ENCODE measurements at regions not wholly inside any gene's neighbourhood (a gene's known extent, or its start where the extent isn't known, plus 50 kb on each side); places are given as distances from the start of the nearest gene placed in this dataset.

DNA sequence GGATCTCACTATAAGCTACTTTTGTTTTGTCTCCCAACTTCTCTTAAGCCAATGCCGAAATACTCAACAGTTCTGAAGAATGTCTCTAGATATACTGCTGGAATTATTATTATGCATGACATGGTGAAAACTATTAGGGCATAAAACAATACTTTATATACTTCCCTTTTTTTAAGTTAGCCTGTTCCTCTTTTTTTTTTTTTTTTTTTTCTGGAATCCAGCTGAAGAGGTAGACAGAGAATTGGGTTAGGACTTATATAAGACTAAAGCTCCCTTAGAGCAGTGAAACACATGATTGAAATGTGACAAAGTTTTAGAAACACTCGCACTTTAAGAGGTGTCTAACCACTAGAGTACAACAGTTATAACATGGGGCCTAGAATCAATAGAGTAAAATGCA lies 850.9 kb upstream of the PCDH9 start:
- H3K4me1 Mint-ChIP-seq (ENCODE audit: low read depth, unreplicated experiment): no peaks in the 10 kb centered on the region
- ChIA-PET POLR2A (no interaction called here), CTCF (no interaction called here)
- H3K27me3 Mint-ChIP-seq (ENCODE audit: insufficient read depth, unreplicated experiment): peaks cover 4% of the 10 kb centered on the region
- H3K4me1 ChIP-seq: no peaks in the 10 kb centered on the region
- H3K9me3 Mint-ChIP-seq (ENCODE audit: unreplicated experiment): no peaks in the 10 kb centered on the region
- no peak overlapping the region for H3K4me3 ChIP-seq (ENCODE audit: low read depth, low read length)
- no peak for TF ChIP-seq CTCF (IDR thresholded peaks at IDR 0.05; ENCODE audit: insufficient read depth in 1 of 2, low read depth in 1 of 2, low read length in 1 of 2, severe bottlenecking in 1 of 2, unreplicated experiment in 1 of 2)
- BruUV-seq (replicated peaks): no TSS peak
- H3K36me3 Mint-ChIP-seq (ENCODE audit: insufficient read depth, unreplicated experiment): no peaks in the 10 kb centered on the region
- DNase-seq: no peak
- intact Hi-C loops (cut with micrococcal nuclease; ENCODE audit: unreplicated experiment): no loop called here
- no peaks in the 10 kb centered on the region for H3K9me3 ChIP-seq
- H3K27me3 ChIP-seq (replicated peaks; ENCODE audit: control insufficient read depth, insufficient read depth, low read length): no peaks in the 10 kb centered on the region
- H3K4me3 Mint-ChIP-seq (ENCODE audit: unreplicated experiment): no peak overlapping the region
- no peaks in the 10 kb centered on the region for H3K36me3 ChIP-seq (ENCODE audit: control insufficient read depth, insufficient read depth, low read length)
- no peak overlapping the region for H3K27ac Mint-ChIP-seq (ENCODE audit: unreplicated experiment)

GRCh38 chr13:68078874-68079273 lies 848.7 kb upstream of the PCDH9 start:
- Mint-ChIP-seq H3K27ac (ENCODE audit: unreplicated experiment) (no peak overlapping the region), H3K4me1 (ENCODE audit: low read depth, unreplicated experiment) (no peaks in the 10 kb centered on the region), H3K36me3 (ENCODE audit: insufficient read depth, unreplicated experiment) (no peaks in the 10 kb centered on the region), H3K4me3 (ENCODE audit: unreplicated experiment) (no peak overlapping the region), H3K9me3 (ENCODE audit: unreplicated experiment) (no peaks in the 10 kb centered on the region), H3K27me3 (ENCODE audit: insufficient read depth, unreplicated experiment) (peaks cover 4% of the 10 kb centered on the region)
- POLR2A ChIA-PET: no interaction called here
- DNase-seq: no peak
- CTCF ChIA-PET: no interaction called here
- Histone ChIP-seq H3K4me3 (ENCODE audit: low read depth, low read length) (no peak overlapping the region), H3K36me3 (ENCODE audit: control insufficient read depth, insufficient read depth, low read length) (no peaks in the 10 kb centered on the region), H3K4me1 (no peaks in the 10 kb centered on the region), H3K27me3 (replicated peaks; ENCODE audit: control insufficient read depth, insufficient read depth, low read length) (no peaks in the 10 kb centered on the region), H3K9me3 (no peaks in the 10 kb centered on the region)
- no peak for TF ChIP-seq CTCF (IDR thresholded peaks at IDR 0.05; ENCODE audit: insufficient read depth in 1 of 2, low read depth in 1 of 2, low read length in 1 of 2, severe bottlenecking in 1 of 2, unreplicated experiment in 1 of 2)
- BruUV-seq (replicated peaks): no TSS peak
- intact Hi-C loops (cut with micrococcal nuclease; ENCODE audit: unreplicated experiment): no loop called here

DNA sequence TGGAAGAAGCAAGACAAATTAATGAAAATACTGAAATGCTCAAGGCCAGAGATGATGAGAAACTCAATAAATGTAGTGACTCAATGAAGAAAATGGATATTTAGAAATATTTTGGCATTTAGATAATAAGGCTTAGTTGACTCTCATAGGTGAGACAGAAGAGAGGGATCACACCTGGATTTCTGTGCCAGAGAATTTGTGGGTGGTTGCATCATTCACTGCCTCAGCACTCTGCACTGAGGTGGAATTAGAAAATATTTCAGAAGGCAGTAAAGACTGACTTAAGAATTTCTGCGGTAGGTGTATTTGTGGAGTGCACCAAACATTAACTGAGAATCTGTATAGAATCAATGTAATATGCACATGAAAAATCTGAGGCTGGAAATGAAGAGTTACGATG lies 848.3 kb upstream of the PCDH9 start:
- no peak for DNase-seq
- Histone ChIP-seq H3K4me1 (no peaks in the 10 kb centered on the region), H3K27me3 (replicated peaks; ENCODE audit: control insufficient read depth, insufficient read depth, low read length) (no peaks in the 10 kb centered on the region), H3K4me3 (ENCODE audit: low read depth, low read length) (no peak overlapping the region), H3K36me3 (ENCODE audit: control insufficient read depth, insufficient read depth, low read length) (no peaks in the 10 kb centered on the region), H3K9me3 (no peaks in the 10 kb centered on the region)
- no peaks in the 10 kb centered on the region for H3K36me3 Mint-ChIP-seq (ENCODE audit: insufficient read depth, unreplicated experiment)
- H3K9me3 Mint-ChIP-seq (ENCODE audit: unreplicated experiment): no peaks in the 10 kb centered on the region
- H3K27ac Mint-ChIP-seq (ENCODE audit: unreplicated experiment): no peak overlapping the region
- ChIA-PET CTCF (no interaction called here), POLR2A (no interaction called here)
- no peak for TF ChIP-seq CTCF (IDR thresholded peaks at IDR 0.05; ENCODE audit: insufficient read depth in 1 of 2, low read depth in 1 of 2, low read length in 1 of 2, severe bottlenecking in 1 of 2, unreplicated experiment in 1 of 2)
- peaks cover 4% of the 10 kb centered on the region for H3K27me3 Mint-ChIP-seq (ENCODE audit: insufficient read depth, unreplicated experiment)
- H3K4me3 Mint-ChIP-seq (ENCODE audit: unreplicated experiment): no peak overlapping the region
- intact Hi-C loops (cut with micrococcal nuclease; ENCODE audit: unreplicated experiment): no loop called here
- no TSS peak for BruUV-seq (replicated peaks)
- H3K4me1 Mint-ChIP-seq (ENCODE audit: low read depth, unreplicated experiment): no peaks in the 10 kb centered on the region

Data from Caco-2 (cell line).